Astrocyte of the cerebellum (primary cell): ENCODE measurements at regions not wholly inside any gene's neighbourhood (a gene's known extent, or its start where the extent isn't known, plus 50 kb on each side); places are given as distances from the start of the nearest gene placed in this dataset.

Source experiments
- DNase-seq: peaks from one replicate; pipeline ENCODE4 v3.0.0-alpha.2; 2011; ENCODE audit warnings: low read depth
- H3K4me3 ChIP-seq: 2 replicates; pipeline ENCODE4 v1.5.1; 2011; ENCODE audit warnings: mild to moderate bottlenecking, low read depth, low read length, moderate library complexity
- CTCF ChIP-seq: IDR thresholded peaks from 2 replicates; pipeline ENCODE4 v1.5.1; 2012; ENCODE audit warnings: low read length, low read depth, moderate library complexity, mild to moderate bottlenecking; ENCODE audit errors: missing control alignments
- in situ Hi-C: cut with HindIII; loops from 2 replicates; pipeline ENCODE4 v1.10.0; 2017; ENCODE audit warnings: low sequenced_read_pairs

GRCh38 chr3:178075344-178075743, 460.9 kb upstream of the KCNMB2 start:
- in situ Hi-C loops, result no loop called here

GRCh38 chr3:178078953-178079352, 457.3 kb upstream of the KCNMB2 start:
- no peak overlapping the region for H3K4me3 ChIP-seq
- DNase-seq, result peak; percentile 46
- in situ Hi-C loops, result no loop called here
- no peak for TF ChIP-seq CTCF

More at GRCh38 chr3:178075344-178075743, 460.9 kb upstream of the KCNMB2 start:
- no peak for TF ChIP-seq CTCF
- no peak for DNase-seq
- no peak overlapping the region for H3K4me3 ChIP-seq

GRCh38 chr3:178079966-178080365, 456.3 kb upstream of the KCNMB2 start:
- TF ChIP-seq CTCF, result no peak
- in situ Hi-C loops, result no loop called here
- DNase-seq, result no peak
- H3K4me3 ChIP-seq, result no peak overlapping the region

GRCh38 chr3:178082326-178082906, 453.8 kb upstream of the KCNMB2 start:
- in situ Hi-C loops, result no loop called here
- TF ChIP-seq CTCF, result no peak
- no peak for DNase-seq
- no peak overlapping the region for H3K4me3 ChIP-seq

GRCh38 chr3:178083906-178084866, 452.1 kb upstream of the KCNMB2 start:
- no peak overlapping the region for H3K4me3 ChIP-seq
- TF ChIP-seq CTCF, result peak; percentile 49
- in situ Hi-C loops, result no loop called here
- no peak for DNase-seq

GRCh38 chr3:178084938-178085816, 451.1 kb upstream of the KCNMB2 start:
- no peak overlapping the region for H3K4me3 ChIP-seq
- in situ Hi-C loops, result no loop called here
- TF ChIP-seq CTCF, result no peak
- peak; percentile 66 for DNase-seq
